H1 (cell line): ENCODE measurements at regions not wholly inside any gene's neighbourhood (a gene's known extent, or its start where the extent isn't known, plus 50 kb on each side); places are given as distances from the start of the nearest gene placed in this dataset.

ENCODE experiments used
- CREB1 ChIP-seq: IDR thresholded peaks from 2 replicates; pipeline ENCODE4 v1.6.1; 2012; ENCODE audit warnings: inconsistent platforms
- HDAC6 ChIP-seq: IDR thresholded peaks from one replicate; pipeline ENCODE4 v1.7.1; 2012; ENCODE audit warnings: low read depth, mild to moderate bottlenecking, inconsistent platforms, low read length, moderate library complexity
- POLR2AphosphoS5 ChIP-seq: IDR thresholded peaks from 2 replicates; pipeline ENCODE4 v1.6.1; 2011; ENCODE audit warnings: low read depth, low read length
- SUZ12 ChIP-seq: fragments of 200-600 bp; sonication (generic); IDR thresholded peaks from 2 replicates; pipeline ENCODE4 v1.6.1; 2012; ENCODE audit warnings: mild to moderate bottlenecking, inconsistent platforms, low read length, moderate library complexity, mixed read lengths
- ZNF274 ChIP-seq: IDR thresholded peaks from 2 replicates; pipeline ENCODE4 v1.7.0; 2012; ENCODE audit warnings: low read length, borderline replicate concordance; ENCODE audit errors: extremely low read depth
- TF ChIP-seq, protein P1 (sequence below): IDR thresholded peaks from 2 replicates; pipeline ENCODE4 v1.6.1; 2011; ENCODE audit warnings: low read length, improper control_type of control experiment
- TF ChIP-seq, protein P2 (sequence below), 3 experiments: IDR thresholded peaks; 1 replicate in 2 of 3; 2 replicates in 1 of 3; pipeline versions ENCODE4 v1.5.1 to v1.6.1; 2011; ENCODE audit warnings: low read length in 3 of 3, mild to moderate bottlenecking in 3 of 3, inconsistent platforms in 2 of 3, low read depth in 1 of 3, moderate library complexity in 1 of 3; ENCODE audit not compliant: insufficient read depth in 1 of 3; ENCODE audit errors: control extremely low read depth in 1 of 3

DNA sequence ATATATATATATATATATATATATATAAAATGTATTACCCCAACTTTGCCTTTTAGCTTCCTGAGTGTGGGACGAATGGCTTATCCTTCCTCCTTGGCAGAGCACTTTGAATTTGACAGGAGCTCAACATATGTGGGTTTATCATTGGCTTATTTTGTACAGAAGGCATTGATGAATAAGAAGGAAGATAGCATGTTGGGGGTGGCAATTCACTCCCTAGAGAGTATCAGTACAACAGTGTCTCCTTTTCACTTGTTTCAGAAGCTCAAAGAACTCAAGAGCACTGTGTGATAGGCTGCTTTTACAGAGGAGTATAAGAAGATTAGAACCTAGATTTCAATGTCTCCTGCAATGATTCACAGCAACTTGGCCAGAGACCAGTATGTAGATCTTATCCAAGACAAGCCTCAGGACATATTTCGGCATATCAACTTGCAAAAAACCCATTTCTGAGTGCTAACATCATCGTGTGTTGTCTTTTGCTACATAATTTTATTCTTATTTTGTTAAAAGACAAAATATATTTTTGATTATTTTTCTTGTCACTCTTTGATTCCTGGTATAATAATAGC, 345.8 kb downstream of the SOCS6 start:
- TF ChIP-seq ZNF274: no peak
- TF ChIP-seq, protein P1, sequence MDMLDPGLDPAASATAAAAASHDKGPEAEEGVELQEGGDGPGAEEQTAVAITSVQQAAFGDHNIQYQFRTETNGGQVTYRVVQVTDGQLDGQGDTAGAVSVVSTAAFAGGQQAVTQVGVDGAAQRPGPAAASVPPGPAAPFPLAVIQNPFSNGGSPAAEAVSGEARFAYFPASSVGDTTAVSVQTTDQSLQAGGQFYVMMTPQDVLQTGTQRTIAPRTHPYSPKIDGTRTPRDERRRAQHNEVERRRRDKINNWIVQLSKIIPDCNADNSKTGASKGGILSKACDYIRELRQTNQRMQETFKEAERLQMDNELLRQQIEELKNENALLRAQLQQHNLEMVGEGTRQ: no peak
- no peak for TF ChIP-seq POLR2AphosphoS5
- TF ChIP-seq HDAC6: no peak
- no peak for TF ChIP-seq SUZ12
- TF ChIP-seq CREB1: no peak
- TF ChIP-seq, protein P2, sequence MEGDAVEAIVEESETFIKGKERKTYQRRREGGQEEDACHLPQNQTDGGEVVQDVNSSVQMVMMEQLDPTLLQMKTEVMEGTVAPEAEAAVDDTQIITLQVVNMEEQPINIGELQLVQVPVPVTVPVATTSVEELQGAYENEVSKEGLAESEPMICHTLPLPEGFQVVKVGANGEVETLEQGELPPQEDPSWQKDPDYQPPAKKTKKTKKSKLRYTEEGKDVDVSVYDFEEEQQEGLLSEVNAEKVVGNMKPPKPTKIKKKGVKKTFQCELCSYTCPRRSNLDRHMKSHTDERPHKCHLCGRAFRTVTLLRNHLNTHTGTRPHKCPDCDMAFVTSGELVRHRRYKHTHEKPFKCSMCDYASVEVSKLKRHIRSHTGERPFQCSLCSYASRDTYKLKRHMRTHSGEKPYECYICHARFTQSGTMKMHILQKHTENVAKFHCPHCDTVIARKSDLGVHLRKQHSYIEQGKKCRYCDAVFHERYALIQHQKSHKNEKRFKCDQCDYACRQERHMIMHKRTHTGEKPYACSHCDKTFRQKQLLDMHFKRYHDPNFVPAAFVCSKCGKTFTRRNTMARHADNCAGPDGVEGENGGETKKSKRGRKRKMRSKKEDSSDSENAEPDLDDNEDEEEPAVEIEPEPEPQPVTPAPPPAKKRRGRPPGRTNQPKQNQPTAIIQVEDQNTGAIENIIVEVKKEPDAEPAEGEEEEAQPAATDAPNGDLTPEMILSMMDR (IDR thresholded peaks at IDR 0.05; ENCODE audit: control extremely low read depth in 1 of 3, insufficient read depth in 1 of 3, low read depth in 1 of 3, low read length in 3 of 3): no peak
